Duodenal mucosa (tissue), 2 donors: ENCODE measurements at regions not wholly inside any gene's neighbourhood (a gene's known extent, or its start where the extent isn't known, plus 50 kb on each side); places are given as distances from the start of the nearest gene placed in this dataset.

Experiments used
- H3K27ac ChIP-seq: one replicate; pipeline ENCODE4 v1.7.0; 2013; ENCODE audit warnings: low read depth, low read length
- H3K27me3 ChIP-seq, 2 donors: one replicate each; pipeline ENCODE4 v1.7.0; 2013; ENCODE audit warnings: low read length in 2 of 2, control low read depth in 1 of 2; ENCODE audit not compliant: insufficient read depth in 2 of 2, control insufficient read depth in 1 of 2
- H3K36me3 ChIP-seq, 2 donors: one replicate each; pipeline ENCODE4 v1.7.0; 2013; ENCODE audit warnings: low read length in 2 of 2, control low read depth in 1 of 2; ENCODE audit not compliant: insufficient read depth in 2 of 2, control insufficient read depth in 1 of 2
- H3K4me1 ChIP-seq, 2 donors: one replicate each; pipeline ENCODE4 v1.7.0; 2013; ENCODE audit warnings: low read length in 2 of 2, control low read depth in 1 of 2; ENCODE audit not compliant: insufficient read depth in 2 of 2, control insufficient read depth in 1 of 2
- H3K4me3 ChIP-seq, 2 donors: one replicate each; pipeline ENCODE4 v1.7.0; 2013; ENCODE audit warnings: low read length in 2 of 2, low read depth in 1 of 2
- H3K9ac ChIP-seq, 2 donors: one replicate each; pipeline ENCODE4 v1.7.0; 2013; ENCODE audit warnings: low read length in 2 of 2, low read depth in 1 of 2
- H3K9me3 ChIP-seq, 2 donors: one replicate each; pipeline ENCODE4 v1.7.0; 2013; ENCODE audit warnings: low read length in 2 of 2, control low read depth in 1 of 2; ENCODE audit not compliant: control insufficient read depth in 1 of 2

- no peak overlapping the region for H3K27ac ChIP-seq
- H3K4me3 ChIP-seq, result no peak overlapping the region
- H3K4me1 ChIP-seq, result no peaks in the 10 kb centered on the region
- H3K36me3 ChIP-seq, result no peaks in the 10 kb centered on the region
- H3K9ac ChIP-seq, result no peak overlapping the region
- H3K27me3 ChIP-seq, result no peaks in the 10 kb centered on the region
- H3K9me3 ChIP-seq, result no peaks in the 10 kb centered on the region
Observed at GRCh38 chr3:56998076-56998529, 62.4 kb upstream of the SPATA12 start.

GRCh38 chr3:56997675-56998074, 62.8 kb upstream of the SPATA12 start:
- Histone ChIP-seq H3K27me3 (no peaks in the 10 kb centered on the region), H3K36me3 (no peaks in the 10 kb centered on the region), H3K9ac (no peak overlapping the region), H3K4me1 (no peaks in the 10 kb centered on the region), H3K27ac (no peak overlapping the region), H3K9me3 (no peaks in the 10 kb centered on the region), H3K4me3 (no peak overlapping the region)

- no peak overlapping the region for H3K27ac ChIP-seq
- no peak overlapping the region for H3K9ac ChIP-seq
- H3K4me1 ChIP-seq, result peaks cover 0 to 3% of the 10 kb centered on the region in 2 donors
- H3K9me3 ChIP-seq, result no peaks in the 10 kb centered on the region
- no peaks in the 10 kb centered on the region for H3K27me3 ChIP-seq
- H3K36me3 ChIP-seq, result no peaks in the 10 kb centered on the region
- H3K4me3 ChIP-seq, result no peak overlapping the region
Observed at GRCh38 chr3:56997041-56997440, 63.4 kb upstream of the SPATA12 start.

- no peaks in the 10 kb centered on the region for H3K9me3 ChIP-seq
- H3K36me3 ChIP-seq, result no peaks in the 10 kb centered on the region
- H3K27ac ChIP-seq, result no peak overlapping the region
- no peak overlapping the region for H3K4me3 ChIP-seq
- H3K4me1 ChIP-seq, result peaks cover 16 to 18% of the 10 kb centered on the region in 2 donors
- no peak overlapping the region for H3K9ac ChIP-seq
- H3K27me3 ChIP-seq, result peaks cover 0 to 7% of the 10 kb centered on the region in 2 donors
Observed at GRCh38 chr3:56994391-56994790, 66.1 kb upstream of the SPATA12 start.

- Histone ChIP-seq H3K27ac (no peak overlapping the region), H3K4me1 (peaks cover 19 to 29% of the 10 kb centered on the region in 2 donors), H3K27me3 (peaks cover 0 to 11% of the 10 kb centered on the region in 2 donors), H3K4me3 (no peak overlapping the region), H3K36me3 (no peaks in the 10 kb centered on the region), H3K9ac (no peak overlapping the region), H3K9me3 (no peaks in the 10 kb centered on the region)
Observed at GRCh38 chr3:56990641-56991015, 69.8 kb upstream of the SPATA12 start.

- H3K4me1 ChIP-seq, result peaks cover 19 to 29% of the 10 kb centered on the region in 2 donors
- H3K27ac ChIP-seq, result no peak overlapping the region
- H3K4me3 ChIP-seq, result no peak overlapping the region
- H3K9ac ChIP-seq, result no peak overlapping the region
- H3K27me3 ChIP-seq, result peaks cover 0 to 11% of the 10 kb centered on the region in 2 donors
- no peaks in the 10 kb centered on the region for H3K36me3 ChIP-seq
- no peaks in the 10 kb centered on the region for H3K9me3 ChIP-seq
Observed at GRCh38 chr3:56989977-56990640, 70.4 kb upstream of the SPATA12 start.

- Histone ChIP-seq H3K9ac (no peak overlapping the region), H3K9me3 (no peaks in the 10 kb centered on the region), H3K4me3 (no peak overlapping the region), H3K36me3 (no peaks in the 10 kb centered on the region), H3K27me3 (peaks cover 0 to 11% of the 10 kb centered on the region in 2 donors), H3K4me1 (peaks cover 19 to 29% of the 10 kb centered on the region in 2 donors), H3K27ac (no peak overlapping the region)
Observed at GRCh38 chr3:56989169-56989976, 71.1 kb upstream of the SPATA12 start.

- Histone ChIP-seq H3K4me3 (no peak overlapping the region), H3K9ac (no peak overlapping the region)
Observed at GRCh38 chr3:56988458-56989168, 71.9 kb upstream of the SPATA12 start.

GRCh38 chr3:56987238-56987895, 73.1 kb upstream of the SPATA12 start:
- H3K27me3 ChIP-seq, result peaks cover 0 to 11% of the 10 kb centered on the region in 2 donors
- H3K36me3 ChIP-seq, result no peaks in the 10 kb centered on the region
- H3K9ac ChIP-seq, result no peak overlapping the region
- H3K27ac ChIP-seq, result no peak overlapping the region
- no peaks in the 10 kb centered on the region for H3K9me3 ChIP-seq
- no peak overlapping the region for H3K4me3 ChIP-seq
- H3K4me1 ChIP-seq, result peaks cover 17 to 29% of the 10 kb centered on the region in 2 donors

More at GRCh38 chr3:56988458-56989168, 71.9 kb upstream of the SPATA12 start:
- Histone ChIP-seq H3K36me3 (no peaks in the 10 kb centered on the region), H3K4me1 (peaks cover 19 to 29% of the 10 kb centered on the region in 2 donors), H3K27ac (no peak overlapping the region), H3K9me3 (no peaks in the 10 kb centered on the region), H3K27me3 (peaks cover 0 to 11% of the 10 kb centered on the region in 2 donors)
